NT2/D1 (cell line): ENCODE measurements at regions not wholly inside any gene's neighbourhood (a gene's known extent, or its start where the extent isn't known, plus 50 kb on each side); places are given as distances from the start of the nearest gene placed in this dataset.

Experiments used
- SUZ12 ChIP-seq: IDR thresholded peaks from 2 replicates; pipeline ENCODE4 v1.6.1; 2011; ENCODE audit not compliant: insufficient read length, insufficient read depth; ENCODE audit errors: extremely low read depth
- YY1 ChIP-seq: IDR thresholded peaks from 2 replicates; pipeline ENCODE4 v1.6.1; 2011; ENCODE audit not compliant: insufficient read length, insufficient read depth
- ZNF274 ChIP-seq: IDR thresholded peaks from 2 replicates; pipeline ENCODE4 v1.6.1; 2011; ENCODE audit warnings: mild to moderate bottlenecking, low read depth, low read length

DNA sequence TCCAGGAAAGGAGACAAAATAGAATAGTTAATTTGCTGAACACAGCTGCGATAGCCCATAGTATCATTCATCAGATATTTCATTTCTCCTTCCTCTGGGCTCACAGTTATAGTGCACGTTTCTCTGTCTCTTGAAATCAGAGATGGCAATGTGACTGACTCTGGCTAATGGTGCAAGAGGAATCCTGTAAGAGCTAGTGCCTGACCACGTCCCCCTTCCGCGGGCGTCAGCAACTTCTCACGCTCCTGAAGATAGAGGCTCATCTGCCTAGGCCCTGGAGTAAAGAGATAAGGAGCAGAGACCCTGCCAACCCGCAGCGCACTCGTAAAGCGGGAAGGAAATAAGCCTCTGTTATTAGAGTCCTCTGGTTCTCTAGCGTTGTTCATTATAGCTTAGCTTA lies 391.8 kb downstream of the VPS13C start:
- TF ChIP-seq YY1 (no peak), SUZ12 (no peak), ZNF274 (no peak)
